ENCODE measurements at regions not wholly inside any gene's neighbourhood (a gene's known extent, or its start where the extent isn't known, plus 50 kb on each side); places are given as distances from the start of the nearest gene placed in this dataset.

DNA sequence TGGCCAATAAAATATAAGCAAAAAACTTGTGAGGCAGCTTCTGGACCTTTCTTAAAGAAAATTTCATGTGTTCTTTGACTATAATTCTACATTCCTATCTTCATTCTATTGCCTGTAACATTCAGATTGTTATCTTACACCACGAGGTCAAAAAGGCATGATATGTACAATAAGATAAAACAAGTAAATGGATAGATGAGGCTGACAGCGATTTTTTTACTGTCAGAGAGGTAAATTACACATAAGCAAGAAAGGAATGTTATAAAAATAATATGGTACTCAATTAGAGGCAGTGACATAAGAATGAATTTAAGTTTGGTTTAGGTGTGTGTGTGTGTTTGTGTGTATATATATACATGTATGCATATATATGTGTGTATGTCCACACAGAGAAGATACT, 660.0 kb downstream of the C12orf50 start:
- Histone ChIP-seq H4K8ac (replicated peaks; ENCODE audit: insufficient read length, low read depth, low read length) (no peak overlapping the region), H4K91ac (ENCODE audit: insufficient read length, low read depth, low read length) (no peak overlapping the region), H3K18ac (ENCODE audit: insufficient read length, low read depth, low read length) (no peak overlapping the region), H3K4me2 (ENCODE audit: insufficient read depth, insufficient read length, low read length) (no peak overlapping the region), H3K9me3 (ENCODE audit: control insufficient read depth, low read depth, low read length) (no peaks in the 10 kb centered on the region), H3T11ph (ENCODE audit: low read length) (no peak overlapping the region), H3K23me2 (ENCODE audit: insufficient read length, low read depth, low read length, poor library complexity, severe bottlenecking) (no peaks in the 10 kb centered on the region), H4K5ac (ENCODE audit: insufficient read length, low read depth, low read length) (no peak overlapping the region), H2BK120ac (ENCODE audit: low read depth, low read length, poor library complexity, severe bottlenecking) (no peak overlapping the region), H2BK12ac (ENCODE audit: insufficient read length, low read depth, low read length) (no peak overlapping the region), H3K14ac (ENCODE audit: insufficient read depth, low read length) (no peak overlapping the region), H2AFZ (ENCODE audit: low read length) (no peak overlapping the region), H3K79me1 (ENCODE audit: insufficient read depth, low read depth, low read length, poor library complexity, severe bottlenecking) (no peaks in the 10 kb centered on the region), H3K79me2 (ENCODE audit: insufficient read depth, low read length) (no peaks in the 10 kb centered on the region), H3K56ac (ENCODE audit: insufficient read length, low read depth, low read length) (no peak overlapping the region), H2BK5ac (ENCODE audit: insufficient read length, low read length) (no peak overlapping the region), H2BK20ac (ENCODE audit: low read depth, low read length, poor library complexity, severe bottlenecking) (no peak overlapping the region), H3K27ac (ENCODE audit: insufficient read length, low read depth, low read length) (no peak overlapping the region), H3K27me3 (ENCODE audit: insufficient read depth, low read length) (no peaks in the 10 kb centered on the region), H3K23ac (ENCODE audit: insufficient read length, low read depth, low read length) (no peak overlapping the region), H2BK15ac (ENCODE audit: low read depth, low read length) (no peak overlapping the region), H2AK5ac (ENCODE audit: insufficient read length, low read length) (no peak overlapping the region), H4K20me1 (ENCODE audit: control insufficient read depth, insufficient read depth, insufficient read length) (no peaks in the 10 kb centered on the region), H3K4ac (ENCODE audit: low read depth, low read length) (no peak overlapping the region), H3K4me1 (ENCODE audit: insufficient read depth, low read length) (no peaks in the 10 kb centered on the region), H3K9ac (ENCODE audit: extremely low read depth, insufficient read length, low read length) (no peak overlapping the region)
- Mint-ChIP-seq H3K4me1 (no peaks in the 10 kb centered on the region), H3K27ac (no peak overlapping the region), H3K4me3 (no peak overlapping the region), H3K27me3 (ENCODE audit: low read depth) (no peaks in the 10 kb centered on the region), H3K9me3 (peaks cover 1 to 7% of the 10 kb centered on the region in 2 experiments; a peak in 2 of 5 replicates), H3K36me3 (ENCODE audit: insufficient read depth in 1 of 3, low read depth in 3 of 3) (peaks cover 0 to 3% (median 3%) of the 10 kb centered on the region in 3 experiments; a peak in 3 of 7 replicates)
- no peak for DNase-seq
- TF ChIP-seq, protein P1, sequence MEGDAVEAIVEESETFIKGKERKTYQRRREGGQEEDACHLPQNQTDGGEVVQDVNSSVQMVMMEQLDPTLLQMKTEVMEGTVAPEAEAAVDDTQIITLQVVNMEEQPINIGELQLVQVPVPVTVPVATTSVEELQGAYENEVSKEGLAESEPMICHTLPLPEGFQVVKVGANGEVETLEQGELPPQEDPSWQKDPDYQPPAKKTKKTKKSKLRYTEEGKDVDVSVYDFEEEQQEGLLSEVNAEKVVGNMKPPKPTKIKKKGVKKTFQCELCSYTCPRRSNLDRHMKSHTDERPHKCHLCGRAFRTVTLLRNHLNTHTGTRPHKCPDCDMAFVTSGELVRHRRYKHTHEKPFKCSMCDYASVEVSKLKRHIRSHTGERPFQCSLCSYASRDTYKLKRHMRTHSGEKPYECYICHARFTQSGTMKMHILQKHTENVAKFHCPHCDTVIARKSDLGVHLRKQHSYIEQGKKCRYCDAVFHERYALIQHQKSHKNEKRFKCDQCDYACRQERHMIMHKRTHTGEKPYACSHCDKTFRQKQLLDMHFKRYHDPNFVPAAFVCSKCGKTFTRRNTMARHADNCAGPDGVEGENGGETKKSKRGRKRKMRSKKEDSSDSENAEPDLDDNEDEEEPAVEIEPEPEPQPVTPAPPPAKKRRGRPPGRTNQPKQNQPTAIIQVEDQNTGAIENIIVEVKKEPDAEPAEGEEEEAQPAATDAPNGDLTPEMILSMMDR (conservative IDR thresholded peaks at IDR 0.05), result no peak
- WGBS (ENCODE audit: extremely low coverage, insufficient read length, low lambda C conversion rate), result no CpG with 5 or more reads among the region's 2 CpGs
